HCT116 (cell line): ENCODE measurements at regions not wholly inside any gene's neighbourhood (a gene's known extent, or its start where the extent isn't known, plus 50 kb on each side); places are given as distances from the start of the nearest gene placed in this dataset.

ENCODE experiments used
- CBX3 ChIP-seq: IDR thresholded peaks from 2 replicates; pipeline ENCODE4 v1.6.1; 2012; ENCODE audit warnings: low read depth
- CEBPB ChIP-seq: IDR thresholded peaks from 2 replicates; pipeline ENCODE4 v1.6.1; 2012; ENCODE audit warnings: low read depth
- EZH2 ChIP-seq: fragments of 200-600 bp; sonication (generic); IDR thresholded peaks from 2 replicates; pipeline ENCODE4 v1.6.1; 2017; ENCODE audit warnings: antibody characterized with exemption, mixed run types
- POLR2A ChIP-seq: IDR thresholded peaks from 2 replicates; pipeline ENCODE4 v1.7.0; 2011; ENCODE audit warnings: borderline replicate concordance; ENCODE audit not compliant: insufficient read depth, insufficient read length; ENCODE audit errors: extremely low read depth
- POLR2AphosphoS5 ChIP-seq: IDR thresholded peaks from 2 replicates; pipeline ENCODE4 v1.6.1; 2011; ENCODE audit warnings: mild to moderate bottlenecking, low read depth, low read length, moderate library complexity
- RAD21 ChIP-seq: IDR thresholded peaks from 2 replicates; pipeline ENCODE4 v1.6.1; 2012; ENCODE audit warnings: low read depth, mild to moderate bottlenecking
- SIN3A ChIP-seq: IDR thresholded peaks from 2 replicates; pipeline ENCODE4 v1.6.1; 2012; ENCODE audit warnings: low read depth
- SRF ChIP-seq: IDR thresholded peaks from 2 replicates; pipeline ENCODE4 v1.6.1; 2012; ENCODE audit warnings: low read depth
- YY1 ChIP-seq: IDR thresholded peaks from 2 replicates; pipeline ENCODE4 v1.6.1; 2011; ENCODE audit warnings: low read length, low read depth, moderate library complexity, mild to moderate bottlenecking; ENCODE audit not compliant: insufficient replicate concordance; ENCODE audit errors: extremely low read depth
- ZBTB33 ChIP-seq: IDR thresholded peaks from 2 replicates; pipeline ENCODE4 v1.6.1; 2011; ENCODE audit warnings: mild to moderate bottlenecking, low read length, moderate library complexity; ENCODE audit not compliant: insufficient replicate concordance; ENCODE audit errors: extremely low read depth
- ZFX ChIP-seq: fragments of 450-650 bp; IDR thresholded peaks from 2 replicates; pipeline ENCODE4 v1.6.1; 2017
- ZNF274 ChIP-seq: fragments of 200-500 bp; sonication (Bioruptor generic); IDR thresholded peaks from 2 replicates; pipeline ENCODE4 v1.6.1; 2014; ENCODE audit warnings: mild to moderate bottlenecking, low read depth, low read length, inconsistent platforms
- TF ChIP-seq, protein P1 (sequence below), 3 experiments: fragments of 200-600 bp in 1 of 3; sonication (generic) in 1 of 3; IDR thresholded peaks in 2 of 3; conservative IDR thresholded peaks in 1 of 3; 2 replicates each; pipeline ENCODE4 v1.5.1; 2012 to 2017; ENCODE audit warnings: low read depth in 2 of 3, low read length in 2 of 3, antibody characterized with exemption in 1 of 3, borderline replicate concordance in 1 of 3, control low read depth in 1 of 3, mild to moderate bottlenecking in 1 of 3, mixed read lengths in 1 of 3, mixed run types in 1 of 3, moderate library complexity in 1 of 3; ENCODE audit not compliant: insufficient read depth in 1 of 3

GRCh38 chr2:120658042-120658769 is 77.5 kb upstream of the GLI2 start:
- TF ChIP-seq, protein P1, sequence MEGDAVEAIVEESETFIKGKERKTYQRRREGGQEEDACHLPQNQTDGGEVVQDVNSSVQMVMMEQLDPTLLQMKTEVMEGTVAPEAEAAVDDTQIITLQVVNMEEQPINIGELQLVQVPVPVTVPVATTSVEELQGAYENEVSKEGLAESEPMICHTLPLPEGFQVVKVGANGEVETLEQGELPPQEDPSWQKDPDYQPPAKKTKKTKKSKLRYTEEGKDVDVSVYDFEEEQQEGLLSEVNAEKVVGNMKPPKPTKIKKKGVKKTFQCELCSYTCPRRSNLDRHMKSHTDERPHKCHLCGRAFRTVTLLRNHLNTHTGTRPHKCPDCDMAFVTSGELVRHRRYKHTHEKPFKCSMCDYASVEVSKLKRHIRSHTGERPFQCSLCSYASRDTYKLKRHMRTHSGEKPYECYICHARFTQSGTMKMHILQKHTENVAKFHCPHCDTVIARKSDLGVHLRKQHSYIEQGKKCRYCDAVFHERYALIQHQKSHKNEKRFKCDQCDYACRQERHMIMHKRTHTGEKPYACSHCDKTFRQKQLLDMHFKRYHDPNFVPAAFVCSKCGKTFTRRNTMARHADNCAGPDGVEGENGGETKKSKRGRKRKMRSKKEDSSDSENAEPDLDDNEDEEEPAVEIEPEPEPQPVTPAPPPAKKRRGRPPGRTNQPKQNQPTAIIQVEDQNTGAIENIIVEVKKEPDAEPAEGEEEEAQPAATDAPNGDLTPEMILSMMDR (IDR thresholded peaks at IDR 0.05 in 2 of 3, conservative IDR thresholded peaks at IDR 0.05 in 1 of 3; ENCODE audit: borderline replicate concordance in 1 of 3, insufficient read depth in 1 of 3, low read depth in 2 of 3, low read length in 2 of 3): no peak
- TF ChIP-seq ZBTB33 (no peak), SIN3A (no peak), EZH2 (no peak), YY1 (no peak), ZNF274 (no peak), CEBPB (no peak), POLR2A (no peak), ZFX (no peak), CBX3 (no peak), RAD21 (no peak), SRF (no peak), POLR2AphosphoS5 (no peak)
